CD4-positive, alpha-beta memory T cell (primary cell): ENCODE measurements at regions not wholly inside any gene's neighbourhood (a gene's known extent, or its start where the extent isn't known, plus 50 kb on each side); places are given as distances from the start of the nearest gene placed in this dataset.
A peak's percentile ranks its signal among the peaks of the same experiment; 100 is the strongest.

Source experiments
- CTCF ChIA-PET: fragments of 350-600 bp; sonication (Branson Sonifier 250); formaldehyde crosslinking; loops from one replicate; lab custom pipeline; 2021; ENCODE audit warnings: inconsistent platforms; ENCODE audit not compliant: partially characterized antibody; lab: Charles Lee
- POLR2A ChIA-PET: fragments of 350-600 bp; sonication (Branson Sonifier 250); formaldehyde crosslinking; loops from one replicate; lab custom pipeline; 2021; ENCODE audit not compliant: partially characterized antibody; lab: Charles Lee
- DNase-seq, 5 donors: peaks; one replicate each; pipeline versions ENCODE4 v3.0.0 to v3.0.0-alpha.2; 2020 to 2022; ENCODE audit warnings: mixed read lengths in 1 of 5
- H3K27ac ChIP-seq: one replicate; pipeline ENCODE4 v1.7.0; 2013; ENCODE audit warnings: low read depth, low read length
- H3K27me3 ChIP-seq: 2 replicates; pipeline ENCODE4 v1.7.0; 2013; ENCODE audit warnings: mild to moderate bottlenecking, low read length, moderate library complexity; ENCODE audit not compliant: insufficient read depth
- H3K36me3 ChIP-seq: 2 replicates; pipeline ENCODE4 v1.7.0; 2013; ENCODE audit warnings: mild to moderate bottlenecking, low read length, moderate library complexity; ENCODE audit not compliant: insufficient read depth
- H3K4me1 ChIP-seq: 2 replicates; pipeline ENCODE4 v1.7.0; 2013; ENCODE audit warnings: mild to moderate bottlenecking, low read length, moderate library complexity; ENCODE audit not compliant: insufficient read depth
- H3K4me3 ChIP-seq, 2 donors: one replicate each; pipeline ENCODE4 v1.7.0; 2013; ENCODE audit warnings: low read length in 2 of 2, mild to moderate bottlenecking in 1 of 2
- H3K9me3 ChIP-seq, 2 donors: one replicate each; pipeline ENCODE4 v1.7.0; 2013; ENCODE audit warnings: low read length in 2 of 2, control low read depth in 1 of 2; ENCODE audit not compliant: control insufficient read depth in 1 of 2
- H3K27ac Mint-ChIP-seq, 7 donors: one replicate each; pipeline ENCODE4 v1.8.0; 2020 to 2021; ENCODE audit warnings: mixed read lengths in 7 of 7, mild to moderate bottlenecking in 6 of 7, inconsistent platforms in 3 of 7, moderate library complexity in 3 of 7
- H3K27me3 Mint-ChIP-seq, 2 donors: one replicate each; pipeline ENCODE4 v1.8.0; 2020 to 2021; ENCODE audit warnings: mixed read lengths in 2 of 2
- H3K36me3 Mint-ChIP-seq, 2 donors: one replicate each; pipeline ENCODE4 v1.8.0; 2020 to 2021; ENCODE audit warnings: mixed read lengths in 2 of 2, inconsistent platforms in 1 of 2, mild to moderate bottlenecking in 1 of 2
- H3K4me1 Mint-ChIP-seq, 4 donors: one replicate each; pipeline ENCODE4 v1.8.0; 2020 to 2021; ENCODE audit warnings: mixed read lengths in 4 of 4, mild to moderate bottlenecking in 1 of 4
- H3K4me3 Mint-ChIP-seq, 8 donors: one replicate each; pipeline ENCODE4 v1.8.0; 2020 to 2021; ENCODE audit warnings: mixed read lengths in 8 of 8, mild to moderate bottlenecking in 7 of 8, moderate library complexity in 6 of 8, inconsistent platforms in 3 of 8
- H3K9me3 Mint-ChIP-seq, 8 donors: one replicate each; pipeline ENCODE4 v1.8.0; 2020 to 2021; ENCODE audit warnings: mixed read lengths in 8 of 8, mild to moderate bottlenecking in 5 of 8, inconsistent platforms in 3 of 8, moderate library complexity in 1 of 8
- intact Hi-C: fragments of 100-400 bp; cut with micrococcal nuclease; formaldehyde crosslinking; loops from one replicate; pipeline ENCODE4 v1.15.1; 2023

GRCh38 chr13:40069173-40070044 lies 413.9 kb downstream of the COG6 start:
- intact Hi-C loops: loop anchor here (1.0 to 2.0 kb wide), 10 partner anchors 118 to 708 kb away; partner anchors contain the start of gene FOXO1
- ChIA-PET POLR2A (interaction anchor here (0.6 to 3.2 kb wide), 15 partner anchors 27 to 708 kb away, joined by 3 to 19 read pairs (median 4); no protein-coding TSS in a partner anchor), CTCF (interaction anchor here (0.6 to 3.4 kb wide), 71 partner anchors 9 to 710 kb away, joined by 3 to 107 read pairs (median 4); no protein-coding TSS in a partner anchor)
- Histone ChIP-seq H3K36me3 (no peaks in the 10 kb centered on the region), H3K27me3 (no peaks in the 10 kb centered on the region), H3K9me3 (no peaks in the 10 kb centered on the region), H3K27ac (no peak overlapping the region), H3K4me1 (peaks cover 19% of the 10 kb centered on the region), H3K4me3 (no peak overlapping the region)
- Mint-ChIP-seq H3K36me3 (no peaks in the 10 kb centered on the region), H3K9me3 (no peaks in the 10 kb centered on the region), H3K27me3 (no peaks in the 10 kb centered on the region), H3K4me3 (peak overlapping the region in 6 of 8 donors; percentile 27 to 67 (median 40)), H3K27ac (peak overlapping the region in 6 of 7 donors; percentile 6 to 87 (median 72)), H3K4me1 (peaks cover 11 to 24% (median 16%) of the 10 kb centered on the region in 4 donors)
- DNase-seq: peak; percentile 53 to 71 (median 66)

GRCh38 chr13:40070357-40070756 lies 414.9 kb downstream of the COG6 start:
- CTCF ChIA-PET: interaction anchor here (0.7 to 3.4 kb wide), 21 partner anchors 10 to 710 kb away, joined by 3 to 107 read pairs (median 6); no protein-coding TSS in a partner anchor
- intact Hi-C loops: no loop called here
- Mint-ChIP-seq H3K27ac (peak overlapping the region in 3 of 7 donors; percentile 11 to 67 (median 55)), H3K27me3 (no peaks in the 10 kb centered on the region), H3K36me3 (no peaks in the 10 kb centered on the region), H3K9me3 (no peaks in the 10 kb centered on the region), H3K4me3 (no peak overlapping the region), H3K4me1 (peaks cover 11 to 24% (median 17%) of the 10 kb centered on the region in 4 donors)
- Histone ChIP-seq H3K27ac (no peak overlapping the region), H3K36me3 (no peaks in the 10 kb centered on the region), H3K4me3 (no peak overlapping the region), H3K27me3 (no peaks in the 10 kb centered on the region), H3K9me3 (no peaks in the 10 kb centered on the region), H3K4me1 (peaks cover 19% of the 10 kb centered on the region)
- DNase-seq: no peak
- POLR2A ChIA-PET: interaction anchor here (1.2 to 3.2 kb wide), 5 partner anchors 115 to 595 kb away, joined by 4 to 19 read pairs (median 5); no protein-coding TSS in a partner anchor

GRCh38 chr13:40072663-40073120 lies 417.2 kb downstream of the COG6 start:
- Histone ChIP-seq H3K4me1 (peaks cover 19% of the 10 kb centered on the region), H3K9me3 (no peaks in the 10 kb centered on the region), H3K27ac (no peak overlapping the region), H3K36me3 (no peaks in the 10 kb centered on the region), H3K4me3 (no peak overlapping the region), H3K27me3 (no peaks in the 10 kb centered on the region)
- Mint-ChIP-seq H3K27ac (peak overlapping the region in 1 of 7 donors; percentile 3), H3K9me3 (no peaks in the 10 kb centered on the region), H3K4me3 (no peak overlapping the region), H3K27me3 (no peaks in the 10 kb centered on the region), H3K4me1 (peaks cover 12 to 24% (median 17%) of the 10 kb centered on the region in 4 donors), H3K36me3 (no peaks in the 10 kb centered on the region)
- ChIA-PET CTCF (no interaction called here), POLR2A (no interaction called here)
- DNase-seq: no peak
- intact Hi-C loops: no loop called here

- H3K4me1 Mint-ChIP-seq: peaks cover 9 to 19% (median 13%) of the 10 kb centered on the region in 4 donors
- DNase-seq: no peak
- H3K9me3 ChIP-seq: no peaks in the 10 kb centered on the region
- no peaks in the 10 kb centered on the region for H3K36me3 ChIP-seq
- ChIA-PET CTCF (interaction anchor here (1.2 kb wide), 2 partner anchors 10 to 22 kb away, joined by 3 read pairs; no protein-coding TSS in a partner anchor), POLR2A (interaction anchor here (2.0 kb wide), 1 partner anchor 113 kb away, joined by 5 read pairs; no protein-coding TSS in a partner anchor)
- no peak overlapping the region for H3K4me3 Mint-ChIP-seq
- H3K9me3 Mint-ChIP-seq: no peaks in the 10 kb centered on the region
- peaks cover 15% of the 10 kb centered on the region for H3K4me1 ChIP-seq
- H3K36me3 Mint-ChIP-seq: no peaks in the 10 kb centered on the region
- H3K27ac Mint-ChIP-seq: no peak overlapping the region
- H3K27me3 ChIP-seq: no peaks in the 10 kb centered on the region
- H3K4me3 ChIP-seq: no peak overlapping the region
- no peak overlapping the region for H3K27ac ChIP-seq
- intact Hi-C loops: no loop called here
- H3K27me3 Mint-ChIP-seq: no peaks in the 10 kb centered on the region
These were observed 418.9 kb downstream of the COG6 start for GRCh38 chr13:40074338-40074737.

GRCh38 chr13:40075281-40075680 lies 419.8 kb downstream of the COG6 start:
- Mint-ChIP-seq H3K36me3 (no peaks in the 10 kb centered on the region), H3K4me3 (no peak overlapping the region), H3K9me3 (no peaks in the 10 kb centered on the region), H3K4me1 (peaks cover 5 to 10% (median 8%) of the 10 kb centered on the region in 4 donors), H3K27ac (no peak overlapping the region), H3K27me3 (no peaks in the 10 kb centered on the region)
- Histone ChIP-seq H3K27ac (no peak overlapping the region), H3K36me3 (no peaks in the 10 kb centered on the region), H3K27me3 (no peaks in the 10 kb centered on the region), H3K4me1 (peaks cover 5% of the 10 kb centered on the region), H3K4me3 (no peak overlapping the region), H3K9me3 (no peaks in the 10 kb centered on the region)
- intact Hi-C loops: no loop called here
- CTCF ChIA-PET: interaction anchor here (1.0 to 1.2 kb wide), 3 partner anchors 9 to 600 kb away, joined by 3 read pairs; no protein-coding TSS in a partner anchor
- no peak for DNase-seq
- POLR2A ChIA-PET: interaction anchor here (1.1 to 2.0 kb wide), 2 partner anchors 30 to 112 kb away, joined by 3 to 5 read pairs; no protein-coding TSS in a partner anchor

- Histone ChIP-seq H3K27ac (no peak overlapping the region), H3K4me3 (no peak overlapping the region), H3K36me3 (no peaks in the 10 kb centered on the region), H3K4me1 (no peaks in the 10 kb centered on the region), H3K9me3 (no peaks in the 10 kb centered on the region), H3K27me3 (no peaks in the 10 kb centered on the region)
- Mint-ChIP-seq H3K4me3 (no peak overlapping the region), H3K4me1 (peaks cover 0 to 2% (median under 1%) of the 10 kb centered on the region in 4 donors), H3K27me3 (no peaks in the 10 kb centered on the region), H3K36me3 (no peaks in the 10 kb centered on the region), H3K27ac (no peak overlapping the region), H3K9me3 (peaks cover 0 to 2% (median 0%) of the 10 kb centered on the region in 8 donors)
- no peak for DNase-seq
- intact Hi-C loops: no loop called here
- ChIA-PET CTCF (no interaction called here), POLR2A (no interaction called here)
These were observed 421.4 kb downstream of the COG6 start for GRCh38 chr13:40076765-40077362.
